ENCODE measurements at regions not wholly inside any gene's neighbourhood (a gene's known extent, or its start where the extent isn't known, plus 50 kb on each side); places are given as distances from the start of the nearest gene placed in this dataset.
A peak's percentile ranks its signal among the peaks of the same experiment; 100 is the strongest.

DNA sequence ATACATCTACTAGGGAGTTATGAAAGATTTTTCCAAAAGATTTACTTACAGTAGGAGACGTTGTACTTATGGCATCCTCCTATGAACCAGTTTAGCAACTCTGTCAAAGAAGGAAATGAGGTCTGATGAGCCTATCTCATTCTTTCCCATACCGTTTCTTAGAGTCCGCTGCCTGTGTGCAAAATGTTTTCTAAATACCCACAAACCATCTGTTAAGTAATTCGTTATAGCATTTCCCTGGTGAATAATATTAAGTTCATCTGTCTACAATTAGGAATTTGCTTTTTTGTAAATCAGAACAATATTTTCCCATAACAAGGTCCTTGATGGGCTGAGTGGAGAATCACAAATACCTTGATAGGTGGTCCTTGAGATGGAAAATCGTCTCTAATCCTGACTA lies 178.8 kb upstream of the TMTC4 start:
- DNase-seq: no peak

DNA sequence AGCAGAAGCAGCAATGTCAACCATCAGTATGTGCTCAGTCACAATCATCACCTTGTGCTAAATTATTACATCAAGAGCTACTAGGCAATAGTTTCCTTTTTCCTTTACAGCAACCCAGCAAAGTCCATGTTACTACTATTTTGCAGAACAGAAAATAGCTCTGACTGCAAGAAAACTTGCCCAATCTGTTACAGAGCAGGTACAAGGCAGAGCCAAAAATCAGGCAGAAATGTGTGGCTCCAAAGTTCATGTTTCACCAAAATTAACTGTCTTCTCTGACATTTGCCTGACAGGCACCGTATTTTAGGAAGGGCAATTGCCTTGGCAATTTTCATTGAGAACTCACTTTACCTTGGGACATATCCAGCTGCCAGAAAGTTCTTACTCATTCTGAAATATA lies 177.6 kb upstream of the TMTC4 start:
- no peak for DNase-seq

DNA sequence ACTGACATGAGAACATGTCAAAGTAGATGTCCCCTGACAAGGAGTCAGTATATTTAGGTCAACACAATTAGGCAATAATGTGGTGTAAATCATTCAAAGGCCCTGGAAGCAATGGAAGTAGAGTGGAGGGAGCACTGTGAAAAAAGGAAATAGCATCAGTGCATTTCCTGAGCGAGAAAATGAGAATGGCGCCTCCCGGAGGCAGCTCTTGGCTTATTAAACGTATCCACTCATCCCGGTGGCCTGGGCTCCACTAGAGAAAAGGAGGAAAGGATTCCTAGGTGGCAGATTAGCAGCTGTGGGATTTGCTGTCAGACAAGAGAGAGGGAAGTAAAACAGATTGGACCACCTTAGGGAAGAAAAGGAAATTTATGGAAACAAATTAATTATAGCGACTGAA lies 173.7 kb upstream of the TMTC4 start:
- DNase-seq: no peak

DNA sequence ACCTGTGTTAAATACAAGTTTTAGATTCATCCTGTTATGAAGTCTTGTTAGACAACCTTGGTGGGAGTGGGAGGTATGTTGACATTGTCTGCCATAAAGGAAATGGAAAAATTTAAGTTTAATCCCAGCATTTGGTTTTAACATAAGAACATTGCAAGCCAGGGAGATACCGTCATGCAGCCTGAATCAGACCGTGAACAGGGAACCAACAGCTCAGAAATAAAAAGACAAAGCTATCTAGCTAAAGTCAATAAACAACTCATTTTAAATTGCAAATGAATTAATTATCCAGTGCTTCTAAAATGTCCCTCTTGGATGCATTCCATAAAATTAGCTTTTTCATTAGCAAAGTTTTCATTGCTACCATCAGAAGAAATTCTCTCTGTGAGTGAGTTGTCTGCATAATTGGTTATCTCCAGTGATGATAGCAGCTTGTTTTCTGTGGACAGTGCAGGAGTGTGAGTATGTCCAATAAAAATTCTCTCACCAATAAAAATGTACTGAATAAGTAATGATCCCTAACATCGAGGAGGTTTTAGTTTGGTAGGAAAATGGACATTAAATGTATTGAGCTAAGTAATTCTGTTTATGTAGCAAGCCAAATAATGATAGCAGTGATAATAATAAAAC lies 170.6 kb upstream of the TMTC4 start:
- DNase-seq: no peak

DNA sequence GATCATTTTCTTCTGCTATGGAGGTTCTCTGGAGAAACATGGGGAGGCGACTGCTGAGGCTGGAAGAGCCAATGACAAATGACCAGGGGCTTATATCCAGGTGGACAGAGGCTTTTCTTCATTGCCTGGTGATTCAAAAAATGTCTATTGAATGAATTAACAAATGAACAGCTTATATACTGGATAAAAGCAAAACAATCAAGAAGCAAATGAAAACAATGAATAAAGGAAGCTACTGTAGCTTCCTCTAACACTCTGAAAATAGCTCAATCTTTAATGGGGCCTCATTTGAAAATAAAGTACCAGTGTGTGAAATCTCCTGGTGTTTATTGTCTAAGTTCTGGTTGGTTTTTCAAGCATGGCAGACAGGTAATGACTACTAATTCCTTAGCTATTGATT lies 167.5 kb upstream of the TMTC4 start:
- DNase-seq: no peak

DNA sequence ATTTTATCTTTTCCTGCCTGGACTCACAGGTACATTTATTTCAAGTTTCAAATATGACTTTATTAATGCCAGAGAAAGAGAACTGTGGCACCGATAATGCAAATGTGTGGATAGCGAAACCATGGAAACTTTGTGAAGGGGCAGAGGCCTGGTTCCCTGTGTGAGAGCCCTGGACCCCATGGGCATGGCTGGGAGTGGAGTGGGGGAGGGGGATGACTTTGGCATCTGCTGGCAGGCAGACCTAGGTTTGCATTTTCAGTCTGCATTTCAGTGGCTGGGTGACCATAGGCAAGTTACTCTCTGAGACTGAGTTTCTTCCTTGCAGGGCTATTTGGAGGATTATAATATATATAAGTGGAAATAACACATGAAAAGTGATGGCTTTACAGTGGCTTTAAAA lies 163.8 kb upstream of the TMTC4 start:
- DNase-seq: no peak

DNA sequence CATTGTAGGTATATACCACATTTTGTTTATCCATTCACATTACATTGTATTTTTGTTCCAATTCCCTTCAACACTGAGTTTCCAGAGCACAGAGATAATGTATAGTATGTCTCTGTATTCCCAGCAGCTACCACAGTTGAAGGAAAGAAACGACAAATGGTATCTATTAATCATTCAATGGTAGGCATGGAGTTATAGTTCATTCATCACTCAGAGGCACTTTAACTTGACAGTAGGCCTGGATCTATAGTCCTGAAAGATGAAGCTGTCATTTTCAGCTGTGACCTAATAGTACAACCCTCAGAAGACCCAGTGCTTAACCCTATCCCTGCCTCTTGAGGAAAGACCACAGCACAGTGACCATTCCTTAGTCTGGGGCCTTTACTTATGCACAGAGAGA lies 163.0 kb upstream of the TMTC4 start:
- no peak for DNase-seq

DNA sequence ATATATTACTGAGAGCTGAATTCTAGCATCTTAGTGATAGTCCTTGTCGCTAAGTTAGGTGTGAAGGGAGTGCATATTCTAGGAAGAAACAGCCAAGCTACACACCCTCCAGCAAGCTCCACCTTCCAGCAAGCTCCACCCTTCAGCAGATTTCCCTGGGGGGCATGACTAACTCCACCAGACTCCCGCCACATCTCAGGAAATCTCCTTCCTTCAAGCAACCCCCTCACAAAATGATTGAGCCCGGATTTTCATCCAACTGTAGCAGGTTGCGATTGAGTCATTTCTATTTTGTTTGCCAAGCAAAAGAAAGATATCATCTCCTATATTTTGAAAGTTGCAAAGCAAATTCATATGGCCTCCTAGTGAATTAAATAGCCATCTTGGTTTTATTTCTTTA lies 162.1 kb upstream of the TMTC4 start:
- no peak for DNase-seq

DNA sequence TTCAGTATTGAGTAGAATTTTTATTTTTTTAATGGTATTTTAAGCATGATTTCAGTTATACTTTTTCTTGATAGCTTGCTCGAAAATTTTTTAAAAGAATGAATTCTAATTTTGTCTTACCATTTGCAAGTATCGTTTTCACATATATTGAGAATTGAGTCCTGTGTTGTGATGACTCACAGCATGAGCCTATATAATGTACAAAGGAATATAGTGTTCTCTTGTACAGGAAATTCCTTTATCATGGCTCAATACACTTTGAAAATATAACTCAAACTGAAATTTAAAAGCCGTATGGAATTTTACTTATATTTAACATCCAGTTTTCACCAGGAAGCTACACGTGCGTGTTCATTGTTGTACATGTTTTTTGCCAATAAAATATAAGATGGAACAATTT lies 161.1 kb upstream of the TMTC4 start:
- DNase-seq: no peak

DNA sequence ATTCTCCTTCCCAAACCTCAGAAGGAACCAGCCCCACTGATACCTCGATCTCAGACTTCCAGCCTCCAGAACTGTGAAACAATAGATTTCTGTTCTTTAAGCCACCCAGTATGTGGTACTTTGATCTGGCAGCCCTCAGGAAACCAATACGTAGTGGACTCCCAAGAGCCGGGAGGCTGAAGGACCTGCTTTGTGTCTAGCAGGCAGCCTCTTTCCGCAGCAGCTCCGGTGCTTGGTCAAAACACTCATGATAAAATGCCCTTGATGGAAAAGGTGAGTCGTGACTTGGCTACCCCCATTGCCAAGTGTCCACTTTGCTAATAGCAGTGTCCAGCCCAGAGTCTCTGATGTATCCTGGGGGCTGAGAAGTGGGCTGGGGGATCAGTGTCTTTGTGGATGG lies 158.8 kb upstream of the TMTC4 start:
- DNase-seq: no peak

DNA sequence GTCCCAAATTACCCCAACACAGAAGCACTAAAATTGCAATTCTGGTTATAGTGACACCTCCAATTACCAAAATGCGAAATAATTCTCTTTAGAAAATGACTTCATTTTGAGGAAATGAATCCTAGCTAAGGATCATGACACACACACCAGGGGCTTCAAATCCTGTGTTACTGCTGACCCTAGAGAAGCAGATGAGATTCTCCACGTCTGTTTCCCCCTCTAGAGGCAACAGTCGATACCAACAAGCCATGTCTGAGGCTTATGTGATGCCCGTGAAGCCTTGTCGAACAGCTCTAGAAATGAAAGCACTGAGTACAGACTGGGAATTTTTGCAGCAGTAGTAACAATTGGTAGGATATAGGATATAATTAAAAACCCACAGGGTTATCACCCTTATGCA lies 153.6 kb upstream of the TMTC4 start:
- peak; percentile 2 for DNase-seq

DNA sequence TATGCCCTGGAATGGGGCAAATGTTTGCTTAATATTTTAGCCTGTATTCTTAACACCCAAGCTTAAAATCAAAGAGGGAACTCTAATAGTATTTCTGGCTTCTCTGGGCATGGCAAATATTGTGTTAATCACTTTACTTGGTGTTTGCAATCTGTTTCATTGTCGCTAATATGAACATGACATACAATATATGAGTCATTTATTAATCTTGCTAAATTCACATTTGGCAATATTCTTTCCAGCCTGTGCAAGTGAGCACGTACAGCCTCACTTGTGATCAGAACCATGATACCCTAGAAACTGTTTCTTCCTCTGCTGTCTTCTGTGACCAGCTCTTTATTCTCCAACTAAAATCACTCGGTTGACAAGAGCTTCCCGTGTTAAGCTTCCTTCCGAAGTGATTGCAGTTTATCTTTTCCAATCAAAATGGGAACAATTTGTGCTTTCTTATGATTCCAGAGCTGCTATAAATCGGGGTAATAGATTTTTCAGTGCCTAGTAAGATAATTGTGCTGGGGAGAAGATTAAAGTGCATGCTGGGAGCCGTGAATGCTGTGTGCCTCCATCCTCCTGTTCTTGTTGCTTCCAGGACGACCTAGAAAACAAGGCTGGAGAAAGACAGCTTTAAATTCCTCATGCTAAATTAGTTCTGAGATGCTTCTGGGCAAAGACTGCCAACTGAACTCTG lies 153.0 kb upstream of the TMTC4 start:
- no peak for DNase-seq

DNA sequence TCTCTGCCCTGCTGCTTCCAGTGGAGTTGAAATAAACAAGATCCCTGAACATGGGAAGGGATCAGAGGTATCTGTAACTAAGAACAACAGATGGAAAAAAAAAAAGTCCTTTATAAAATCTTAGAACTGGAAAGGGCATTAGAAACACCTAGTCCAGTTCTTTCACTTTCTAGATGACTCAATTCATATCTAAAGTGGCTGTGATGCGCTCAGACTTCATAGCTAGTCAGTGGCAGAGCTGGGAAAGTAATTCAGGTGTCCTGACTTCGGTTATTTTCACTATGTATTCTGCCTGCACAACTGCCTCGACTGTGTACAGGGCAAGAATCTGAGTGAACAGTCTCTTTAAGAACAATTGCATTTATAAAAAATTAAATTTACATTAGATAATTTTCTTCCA lies 151.8 kb upstream of the TMTC4 start:
- DNase-seq: no peak

DNA sequence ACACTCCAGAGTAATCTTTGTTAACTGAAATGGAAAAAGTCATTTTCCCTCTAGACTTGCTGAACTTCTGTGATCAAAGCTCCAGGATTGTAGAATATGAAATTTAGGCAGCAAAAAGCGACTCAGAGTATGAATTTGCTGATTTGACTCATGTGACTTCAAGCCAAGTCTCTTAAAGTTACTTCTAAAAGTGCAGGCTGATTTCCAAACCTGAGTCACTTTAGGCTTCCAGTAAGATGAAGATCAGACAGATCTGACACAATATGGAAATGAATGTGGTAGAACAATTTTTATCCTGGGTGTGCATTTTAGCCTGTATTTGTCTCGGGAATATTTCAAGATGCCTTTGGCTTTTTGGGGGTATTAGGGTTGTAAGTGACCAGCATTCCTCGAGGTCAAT lies 151.0 kb upstream of the TMTC4 start:
- no peak for DNase-seq

DNA sequence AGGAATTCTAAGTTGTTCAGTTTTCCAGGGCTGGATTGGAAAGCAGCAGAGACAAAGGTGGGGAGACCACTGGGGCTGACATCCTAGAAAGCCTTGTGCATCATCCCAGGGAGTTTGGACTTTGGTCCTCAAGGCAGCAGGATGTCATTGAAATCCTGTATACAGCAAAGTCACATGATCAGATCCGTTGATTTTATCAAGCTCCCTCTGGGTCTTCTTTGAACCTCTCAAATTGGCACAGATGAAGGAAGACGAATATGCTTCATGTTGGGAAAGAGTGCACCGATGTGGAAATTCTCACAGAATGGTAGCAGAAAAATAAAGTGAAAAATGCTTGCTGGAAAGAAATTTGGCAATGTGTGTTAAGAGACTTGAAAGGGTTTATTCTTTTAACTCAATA lies 149.8 kb upstream of the TMTC4 start:
- no peak for DNase-seq

DNA sequence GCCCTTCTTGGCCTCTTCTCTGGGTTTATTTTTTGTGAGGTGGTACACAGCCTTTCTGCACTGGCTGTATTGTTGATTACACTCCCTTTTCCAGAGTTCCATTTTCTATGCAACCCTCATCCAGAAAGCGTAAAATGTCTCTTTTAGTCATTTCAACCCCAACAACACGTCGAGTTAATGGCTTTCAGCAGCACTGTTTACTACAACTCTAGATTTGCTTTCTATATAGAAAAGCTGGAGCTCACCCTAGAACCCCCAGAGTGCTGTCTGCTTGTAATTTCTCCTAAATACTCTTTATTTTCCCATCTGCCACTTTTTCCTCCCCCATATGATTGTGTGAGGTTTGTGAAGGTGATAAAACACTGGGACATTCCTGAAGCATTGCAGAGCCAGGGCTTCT lies 148.9 kb upstream of the TMTC4 start:
- DNase-seq: no peak

DNA sequence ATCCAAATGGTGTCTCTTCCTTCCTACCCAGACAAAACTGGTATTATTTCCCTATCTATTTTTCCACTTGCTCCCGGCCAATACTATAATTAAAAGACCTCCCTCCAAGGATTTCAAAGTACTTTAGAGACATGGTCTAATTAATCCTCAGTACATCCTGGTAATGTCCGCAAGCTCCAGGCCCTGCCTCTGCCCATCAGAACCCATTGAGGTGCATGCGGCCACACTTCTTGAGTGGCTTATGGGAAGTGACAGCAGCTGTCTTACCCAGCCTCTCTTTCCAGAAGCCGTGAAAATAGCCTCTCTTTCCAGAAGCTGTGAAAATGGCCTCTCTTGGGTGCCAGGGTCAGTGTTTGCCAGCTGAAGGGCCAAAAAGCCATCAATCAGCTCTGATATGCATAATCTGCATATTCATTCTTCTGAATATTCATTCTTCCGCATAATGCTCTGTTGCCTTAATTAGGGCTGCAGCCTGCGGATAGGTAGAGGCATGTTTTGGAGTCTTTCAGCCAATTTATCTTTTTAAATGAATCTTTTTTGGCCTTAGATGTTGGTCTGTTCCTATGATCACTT lies 148.4 kb upstream of the TMTC4 start:
- no peak for DNase-seq

DNA sequence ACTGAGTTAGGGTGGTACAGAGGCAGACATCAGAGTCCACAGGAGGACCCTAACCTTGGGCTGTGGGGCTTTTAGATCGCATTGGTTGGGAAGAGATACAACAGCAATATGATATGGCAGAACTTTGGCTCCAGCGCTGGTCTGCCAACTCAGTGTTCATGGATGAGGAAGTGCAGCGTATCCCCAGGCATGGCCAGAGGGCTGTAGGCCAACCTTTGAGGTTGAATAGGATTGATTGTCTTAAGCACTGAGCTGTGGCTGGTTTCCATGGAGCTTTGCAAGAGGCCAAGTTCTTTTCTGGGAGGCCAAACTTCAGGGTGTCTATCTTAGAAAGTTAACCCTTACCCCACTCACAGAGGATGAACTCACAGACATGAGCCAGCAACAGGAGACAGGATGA lies 144.1 kb upstream of the TMTC4 start:
- DNase-seq: no peak

DNA sequence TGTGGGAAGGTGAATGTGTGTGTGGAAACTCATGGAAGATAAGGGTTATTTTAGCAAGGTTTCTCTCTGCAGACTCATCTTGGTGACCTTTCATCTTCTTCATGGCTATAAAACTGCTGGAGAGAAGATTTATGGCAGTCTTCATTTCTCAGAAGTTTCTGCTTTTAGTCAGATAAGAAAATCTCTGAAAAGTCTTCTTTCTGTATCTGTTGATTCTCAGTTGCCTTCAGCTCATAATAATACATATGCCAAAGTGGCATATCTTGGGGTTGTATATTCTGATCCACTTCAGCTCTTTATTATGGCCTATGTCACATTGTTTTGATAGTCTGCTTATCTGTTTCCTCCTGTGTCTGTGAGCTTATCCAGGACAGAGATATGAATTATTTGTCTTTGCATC lies 143.3 kb upstream of the TMTC4 start:
- no peak for DNase-seq

DNA sequence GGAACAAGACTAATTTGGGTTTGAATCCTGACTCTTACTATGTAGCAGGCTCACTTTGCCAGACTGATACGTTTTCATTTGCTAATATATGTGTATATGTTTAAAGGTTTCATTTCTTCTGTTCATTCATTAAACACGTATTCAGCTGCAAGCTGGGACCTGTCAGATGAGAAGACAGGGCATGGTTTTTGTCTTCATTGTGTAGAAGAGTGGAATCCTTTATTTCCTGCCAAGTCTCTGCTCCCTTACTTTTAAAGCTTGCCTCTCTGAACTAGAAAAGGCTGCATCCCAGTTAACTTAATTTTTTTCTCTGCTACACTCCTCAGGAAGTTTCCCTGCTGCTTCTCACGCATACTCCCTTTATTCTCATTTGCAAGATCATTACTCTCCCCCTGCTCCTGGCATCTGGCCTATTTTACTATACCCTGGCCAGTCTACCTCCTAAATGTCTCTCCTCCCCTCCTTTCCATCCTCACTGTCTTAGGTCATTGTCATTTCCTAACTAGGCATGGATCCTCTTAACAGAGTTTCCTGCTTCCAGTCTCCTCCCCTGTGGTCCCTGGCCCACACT lies 141.0 kb upstream of the TMTC4 start:
- no peak for DNase-seq

DNA sequence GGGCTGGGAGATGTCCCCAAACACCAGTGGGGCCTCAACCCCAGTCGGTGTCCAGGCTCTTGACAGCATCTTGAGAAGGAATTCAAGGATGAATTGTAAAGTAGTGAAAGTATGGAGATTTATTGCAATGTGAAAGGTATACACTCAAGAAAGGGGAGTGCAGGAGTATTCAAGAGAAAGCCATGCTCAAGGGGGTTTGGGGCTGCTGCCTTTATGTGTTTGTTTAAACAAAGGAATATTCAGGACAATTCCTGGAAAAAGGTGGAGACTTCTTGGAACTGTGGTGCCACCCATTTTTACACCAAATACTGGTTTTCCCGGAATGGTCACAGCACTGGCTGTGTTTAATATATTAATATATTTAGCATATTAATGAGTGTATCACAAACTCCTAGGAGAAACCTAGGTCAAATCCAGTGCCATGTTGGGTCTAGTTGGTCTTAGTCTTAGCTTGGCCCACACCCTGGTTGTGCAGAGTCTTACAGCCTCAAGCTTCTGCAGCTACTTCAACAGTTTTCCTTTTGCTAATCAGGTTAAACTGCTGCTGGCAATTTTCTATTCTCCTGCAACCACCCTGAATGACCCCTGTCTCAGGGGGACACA lies 138.5 kb upstream of the TMTC4 start:
- no peak for DNase-seq

DNA sequence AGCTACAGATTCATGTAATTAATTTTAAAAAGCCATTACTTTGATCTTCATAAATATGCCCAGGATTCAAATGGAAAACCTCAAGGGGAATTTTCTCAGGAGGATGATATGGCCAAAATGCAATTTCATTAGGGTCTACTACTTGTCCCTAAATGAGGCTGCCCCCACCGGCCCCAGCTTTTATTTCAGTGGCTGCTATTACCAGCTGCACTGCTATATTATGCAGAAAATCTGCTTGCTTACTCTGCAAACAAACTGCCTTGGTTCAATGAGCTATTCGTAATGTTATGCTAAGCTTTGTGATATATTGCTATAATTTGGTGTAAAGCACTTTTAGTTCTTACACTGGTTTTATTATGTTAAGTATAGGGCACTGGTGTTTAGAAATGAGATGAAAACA lies 137.3 kb upstream of the TMTC4 start:
- peak; percentile 15 for DNase-seq

DNA sequence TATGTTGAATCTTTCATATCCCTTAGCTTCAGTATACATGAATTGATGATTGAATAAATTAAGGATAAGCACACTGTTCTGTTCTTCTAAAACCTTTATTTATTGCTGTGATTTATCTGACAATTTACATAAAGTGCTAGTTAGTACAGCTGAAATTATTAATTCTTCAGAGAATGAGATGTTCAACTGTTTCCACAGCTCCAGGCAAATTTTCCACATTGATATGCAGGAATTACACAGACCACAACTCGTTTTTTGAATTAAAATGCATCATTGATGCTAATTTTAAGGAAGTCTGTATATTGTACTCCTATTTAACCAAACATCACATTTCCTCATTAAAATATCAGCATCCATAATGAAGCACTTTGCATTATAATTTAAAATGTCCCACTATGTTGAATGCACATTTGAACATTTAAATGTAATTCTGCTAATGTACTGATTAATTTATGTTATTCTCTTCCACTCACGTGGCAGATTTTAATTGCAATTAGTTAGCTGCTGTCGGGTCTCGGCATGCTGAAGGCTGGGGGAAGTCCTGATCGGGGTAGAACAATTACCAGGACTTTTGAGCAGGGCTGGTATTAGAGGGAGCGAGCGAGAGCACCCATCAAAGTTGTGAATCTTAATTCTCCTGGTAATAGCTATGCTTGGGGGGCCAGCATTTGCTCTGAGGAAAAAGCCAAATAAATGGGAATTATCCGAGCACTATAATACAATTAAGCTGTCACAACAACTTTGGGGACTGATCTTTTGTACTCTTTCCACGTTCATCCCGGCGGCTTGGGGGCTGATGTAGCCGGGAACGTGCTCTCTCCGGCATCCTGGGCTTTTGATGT lies 136.7 kb upstream of the TMTC4 start:
- no peak for DNase-seq
